GM21515 (cell line): ENCODE measurements at regions not wholly inside any gene's neighbourhood (a gene's known extent, or its start where the extent isn't known, plus 50 kb on each side); places are given as distances from the start of the nearest gene placed in this dataset.
"Not testable (repeated sequence)": the region's sequence is repeated elsewhere in the genome, so short reads cannot be mapped to it uniquely, and the experiment has no call there.

Experiments
- ATAC-seq: cut with Tn5 transposase; IDR thresholded peaks from one replicate; pipeline ENCODE4 v1.9.1; 2021; ENCODE audit not compliant: unreplicated experiment

GRCh38 chr21:15119486-15119885 lies 54.7 kb upstream of the NRIP1 start:
- ATAC-seq, result no peak

- no peak for ATAC-seq
These were observed 56.4 kb upstream of the NRIP1 start for GRCh38 chr21:15121097-15121654.

GRCh38 chr21:15121655-15122120 lies 56.9 kb upstream of the NRIP1 start:
- ATAC-seq, result no peak

- no peak for ATAC-seq
These were observed 57.4 kb upstream of the NRIP1 start for GRCh38 chr21:15122241-15122640.

GRCh38 chr21:15124731-15125130 lies 59.9 kb upstream of the NRIP1 start:
- ATAC-seq, result no peak

- ATAC-seq, result no peak
These were observed 62.1 kb upstream of the NRIP1 start for GRCh38 chr21:15126948-15127347.

GRCh38 chr21:15127437-15127836 lies 62.6 kb upstream of the NRIP1 start:
- ATAC-seq, result no peak

- no peak for ATAC-seq
These were observed 63.5 kb upstream of the NRIP1 start for GRCh38 chr21:15128267-15128666.

- ATAC-seq, result not testable (repeated sequence)
These were observed 63.9 kb upstream of the NRIP1 start for GRCh38 chr21:15128714-15129113.

GRCh38 chr21:15130326-15130725 lies 65.5 kb upstream of the NRIP1 start:
- no peak for ATAC-seq

GRCh38 chr21:15130751-15131150 lies 66.0 kb upstream of the NRIP1 start:
- ATAC-seq, result no peak

GRCh38 chr21:15132781-15133180 lies 68.0 kb upstream of the NRIP1 start:
- ATAC-seq, result no peak

GRCh38 chr21:15134701-15135470 lies 70.1 kb upstream of the NRIP1 start:
- ATAC-seq, result no peak

GRCh38 chr21:15135867-15136629 lies 71.2 kb upstream of the NRIP1 start:
- ATAC-seq, result no peak

- ATAC-seq, result no peak
These were observed 73.7 kb upstream of the NRIP1 start for GRCh38 chr21:15138490-15138889.

GRCh38 chr21:15139898-15140297 lies 75.1 kb upstream of the NRIP1 start:
- no peak for ATAC-seq

GRCh38 chr21:15140321-15141019 lies 75.7 kb upstream of the NRIP1 start:
- no peak for ATAC-seq

GRCh38 chr21:15141261-15141970 lies 76.6 kb upstream of the NRIP1 start:
- no peak for ATAC-seq

GRCh38 chr21:15144026-15144425 lies 79.2 kb upstream of the NRIP1 start:
- no peak for ATAC-seq

GRCh38 chr21:15148437-15148836 lies 83.6 kb upstream of the NRIP1 start:
- no peak for ATAC-seq
